ENCODE measurements at regions not wholly inside any gene's neighbourhood (a gene's known extent, or its start where the extent isn't known, plus 50 kb on each side); places are given as distances from the start of the nearest gene placed in this dataset.

- peaks cover 2% of the 10 kb centered on the region for H3K4me1 Mint-ChIP-seq
- no peak overlapping the region for H3K4me3 Mint-ChIP-seq
- ATAC-seq (ENCODE audit: low read depth): no peak
- no peak for TF ChIP-seq CTCF (IDR thresholded peaks at IDR 0.05)
- ChIA-PET POLR2A (no interaction called here), CTCF (no interaction called here)
- DNase-seq: no peak
- intact Hi-C loops (cut with micrococcal nuclease): no loop called here
- no peaks in the 10 kb centered on the region for H3K36me3 Mint-ChIP-seq (ENCODE audit: low read depth)
- peaks cover 4% of the 10 kb centered on the region for H3K27me3 Mint-ChIP-seq
- H3K27ac Mint-ChIP-seq: no peak overlapping the region
- no peaks in the 10 kb centered on the region for H3K9me3 Mint-ChIP-seq
Measured at GRCh38 chr20:18906046-18906445, 92.5 kb downstream of the SCP2D1 start.

GRCh38 chr20:18907353-18907752 lies 93.8 kb downstream of the SCP2D1 start:
- CTCF ChIA-PET: no interaction called here
- no peaks in the 10 kb centered on the region for H3K9me3 Mint-ChIP-seq
- no peaks in the 10 kb centered on the region for H3K36me3 Mint-ChIP-seq (ENCODE audit: low read depth)
- ATAC-seq (ENCODE audit: low read depth): no peak
- DNase-seq: no peak
- no peak overlapping the region for H3K4me3 Mint-ChIP-seq
- no peak overlapping the region for H3K27ac Mint-ChIP-seq
- peaks cover 2% of the 10 kb centered on the region for H3K4me1 Mint-ChIP-seq
- TF ChIP-seq CTCF (IDR thresholded peaks at IDR 0.05): no peak
- peaks cover 4% of the 10 kb centered on the region for H3K27me3 Mint-ChIP-seq
- intact Hi-C loops (cut with micrococcal nuclease): no loop called here
- POLR2A ChIA-PET: no interaction called here

GRCh38 chr20:18908109-18908508 lies 94.5 kb downstream of the SCP2D1 start:
- TF ChIP-seq CTCF (IDR thresholded peaks at IDR 0.05): no peak
- H3K9me3 Mint-ChIP-seq: no peaks in the 10 kb centered on the region
- H3K36me3 Mint-ChIP-seq (ENCODE audit: low read depth): no peaks in the 10 kb centered on the region
- peaks cover 4% of the 10 kb centered on the region for H3K27me3 Mint-ChIP-seq
- intact Hi-C loops (cut with micrococcal nuclease): no loop called here
- peaks cover 2% of the 10 kb centered on the region for H3K4me1 Mint-ChIP-seq
- POLR2A ChIA-PET: no interaction called here
- ATAC-seq (ENCODE audit: low read depth) (no peak), DNase-seq (no peak)
- CTCF ChIA-PET: no interaction called here
- no peak overlapping the region for H3K27ac Mint-ChIP-seq
- no peak overlapping the region for H3K4me3 Mint-ChIP-seq

- H3K27me3 Mint-ChIP-seq: peaks cover 4% of the 10 kb centered on the region
- no peaks in the 10 kb centered on the region for H3K36me3 Mint-ChIP-seq (ENCODE audit: low read depth)
- H3K4me3 Mint-ChIP-seq: no peak overlapping the region
- no peaks in the 10 kb centered on the region for H3K9me3 Mint-ChIP-seq
- CTCF ChIA-PET: no interaction called here
- H3K4me1 Mint-ChIP-seq: peaks cover 2% of the 10 kb centered on the region
- POLR2A ChIA-PET: no interaction called here
- TF ChIP-seq CTCF (IDR thresholded peaks at IDR 0.05): no peak
- intact Hi-C loops (cut with micrococcal nuclease): no loop called here
- ATAC-seq (ENCODE audit: low read depth): no peak
- no peak for DNase-seq
- no peak overlapping the region for H3K27ac Mint-ChIP-seq
Measured at GRCh38 chr20:18909254-18909653, 95.7 kb downstream of the SCP2D1 start.

- Mint-ChIP-seq H3K27me3 (no peaks in the 10 kb centered on the region), H3K27ac (no peak overlapping the region), H3K9me3 (no peaks in the 10 kb centered on the region), H3K4me3 (no peak overlapping the region), H3K36me3 (ENCODE audit: low read depth) (no peaks in the 10 kb centered on the region), H3K4me1 (no peaks in the 10 kb centered on the region)
- CTCF ChIA-PET: no interaction called here
- TF ChIP-seq CTCF (IDR thresholded peaks at IDR 0.05): no peak
- ATAC-seq (ENCODE audit: low read depth) (no peak), DNase-seq (no peak)
- POLR2A ChIA-PET: no interaction called here
- intact Hi-C loops (cut with micrococcal nuclease): loop anchor here (5.0 kb wide), 1 partner anchor 74 kb away; no protein-coding TSS in a partner anchor
Measured at GRCh38 chr20:18913701-18914100, 100.1 kb downstream of the SCP2D1 start.
